Right atrium auricular region (tissue), 2 donors: ENCODE measurements at regions not wholly inside any gene's neighbourhood (a gene's known extent, or its start where the extent isn't known, plus 50 kb on each side); places are given as distances from the start of the nearest gene placed in this dataset.

ENCODE experiments used
- DNase-seq: peaks from one replicate; pipeline ENCODE4 v3.0.0-alpha.2; 2019; ENCODE audit warnings: low spot score
- H3K27ac ChIP-seq, 2 donors: fragments of 200-600 bp; sonication (generic); 1 replicate in 1 of 2; 2 replicates in 1 of 2; pipeline ENCODE4 v1.5.1; 2016 to 2019
- H3K27me3 ChIP-seq, 2 donors: fragments of 200-600 bp; sonication (generic); one replicate each; pipeline versions ENCODE4 v1.5.1 to v1.6.0; 2017 to 2019
- H3K36me3 ChIP-seq: fragments of 200-600 bp; sonication (generic); one replicate; pipeline ENCODE4 v1.5.1; 2016
- H3K4me1 ChIP-seq, 2 donors: fragments of 200-600 bp; sonication (generic); one replicate each; pipeline versions ENCODE4 v1.5.1 to v1.6.0; 2017 to 2019
- H3K4me3 ChIP-seq, 2 donors: fragments of 200-600 bp; sonication (generic); 1 replicate in 1 of 2; 2 replicates in 1 of 2; pipeline ENCODE4 v1.5.1; 2017 to 2019; ENCODE audit warnings: mild to moderate bottlenecking in 1 of 2, moderate library complexity in 1 of 2
- H3K9me3 ChIP-seq, 2 donors: fragments of 200-600 bp; sonication (generic); one replicate each; pipeline ENCODE4 v1.5.1; 2019
- TF ChIP-seq, protein P1 (sequence below), 2 donors: fragments of 200-600 bp; sonication (generic); IDR thresholded peaks; one replicate each; pipeline ENCODE4 v1.5.1; 2019; ENCODE audit warnings: antibody characterized with exemption in 2 of 2

DNA sequence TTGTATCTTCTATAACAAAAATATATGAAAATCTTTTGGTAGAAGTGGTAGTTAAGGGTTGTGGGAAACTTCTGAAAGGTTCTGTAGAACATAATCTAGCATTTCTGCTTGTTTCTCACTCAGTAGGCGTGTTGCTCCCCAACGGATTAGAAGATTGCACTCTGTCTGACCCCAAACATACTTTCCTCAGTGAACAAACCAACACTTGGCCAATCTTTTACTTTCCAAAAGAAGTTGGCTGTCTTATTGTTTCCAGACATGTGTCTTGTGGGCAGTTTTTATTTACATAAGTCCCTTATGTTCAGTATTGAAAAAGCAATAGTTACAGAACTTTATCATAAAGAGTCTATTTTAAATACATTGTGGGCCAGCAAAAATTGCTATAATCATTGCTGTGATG, 312.8 kb upstream of the EPHA5 start:
- no peaks in the 10 kb centered on the region for H3K27me3 ChIP-seq
- DNase-seq: no peak
- no peaks in the 10 kb centered on the region for H3K4me1 ChIP-seq
- no peaks in the 10 kb centered on the region for H3K36me3 ChIP-seq
- H3K27ac ChIP-seq: no peak overlapping the region
- H3K9me3 ChIP-seq: no peaks in the 10 kb centered on the region
- H3K4me3 ChIP-seq: no peak overlapping the region
- TF ChIP-seq, protein P1, sequence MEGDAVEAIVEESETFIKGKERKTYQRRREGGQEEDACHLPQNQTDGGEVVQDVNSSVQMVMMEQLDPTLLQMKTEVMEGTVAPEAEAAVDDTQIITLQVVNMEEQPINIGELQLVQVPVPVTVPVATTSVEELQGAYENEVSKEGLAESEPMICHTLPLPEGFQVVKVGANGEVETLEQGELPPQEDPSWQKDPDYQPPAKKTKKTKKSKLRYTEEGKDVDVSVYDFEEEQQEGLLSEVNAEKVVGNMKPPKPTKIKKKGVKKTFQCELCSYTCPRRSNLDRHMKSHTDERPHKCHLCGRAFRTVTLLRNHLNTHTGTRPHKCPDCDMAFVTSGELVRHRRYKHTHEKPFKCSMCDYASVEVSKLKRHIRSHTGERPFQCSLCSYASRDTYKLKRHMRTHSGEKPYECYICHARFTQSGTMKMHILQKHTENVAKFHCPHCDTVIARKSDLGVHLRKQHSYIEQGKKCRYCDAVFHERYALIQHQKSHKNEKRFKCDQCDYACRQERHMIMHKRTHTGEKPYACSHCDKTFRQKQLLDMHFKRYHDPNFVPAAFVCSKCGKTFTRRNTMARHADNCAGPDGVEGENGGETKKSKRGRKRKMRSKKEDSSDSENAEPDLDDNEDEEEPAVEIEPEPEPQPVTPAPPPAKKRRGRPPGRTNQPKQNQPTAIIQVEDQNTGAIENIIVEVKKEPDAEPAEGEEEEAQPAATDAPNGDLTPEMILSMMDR (IDR thresholded peaks at IDR 0.05): no peak

DNA sequence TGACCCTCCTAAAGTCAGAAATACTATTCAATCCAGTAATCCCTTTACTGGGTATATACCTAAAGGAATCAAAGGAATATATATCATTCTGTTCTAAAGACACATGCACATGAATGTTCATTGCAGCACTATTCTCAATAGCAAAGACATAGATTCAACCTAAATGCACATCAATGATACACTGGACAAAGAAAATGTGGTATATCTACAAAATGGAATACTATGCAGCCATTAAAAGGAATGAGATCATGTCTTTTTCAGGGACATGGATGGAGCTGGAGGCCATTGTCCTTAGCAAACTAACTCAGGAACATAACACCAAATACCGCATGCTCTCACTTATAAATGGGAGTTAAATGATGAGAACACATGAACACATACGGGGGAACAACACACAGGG, 306.0 kb upstream of the EPHA5 start:
- TF ChIP-seq, protein P1 (IDR thresholded peaks at IDR 0.05): no peak
- Histone ChIP-seq H3K9me3 (peaks cover 0 to 11% of the 10 kb centered on the region in 2 donors), H3K27ac (no peak overlapping the region)

DNA sequence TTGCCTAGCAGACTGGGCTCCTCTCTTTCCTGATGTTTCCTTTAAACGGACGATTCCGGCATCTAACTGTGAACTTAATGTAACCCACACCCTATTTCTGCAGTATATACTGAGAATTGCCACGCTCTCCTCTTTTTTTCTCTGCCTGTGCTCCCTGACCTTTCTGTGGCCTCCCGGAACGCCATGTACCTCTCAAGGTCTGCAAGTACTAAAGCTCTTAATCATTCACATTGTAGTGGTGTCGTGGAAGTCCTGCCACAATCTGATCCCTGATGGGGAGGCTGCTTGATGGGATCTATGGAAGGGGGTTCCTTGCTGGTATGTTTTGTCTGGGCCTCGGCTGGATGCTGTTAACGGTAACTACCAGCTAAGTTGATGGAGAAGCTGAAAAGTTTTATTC, 302.9 kb upstream of the EPHA5 start:
- TF ChIP-seq, protein P1 (IDR thresholded peaks at IDR 0.05): no peak
- Histone ChIP-seq H3K27ac (no peak overlapping the region), H3K4me1 (no peaks in the 10 kb centered on the region), H3K9me3 (peaks cover 0 to 11% of the 10 kb centered on the region in 2 donors), H3K36me3 (no peaks in the 10 kb centered on the region), H3K4me3 (no peak overlapping the region), H3K27me3 (no peaks in the 10 kb centered on the region)
- DNase-seq: no peak

More for the DNA sequence above, 306.0 kb upstream of the EPHA5 start:
- Histone ChIP-seq H3K27me3 (no peaks in the 10 kb centered on the region), H3K4me3 (no peak overlapping the region), H3K36me3 (no peaks in the 10 kb centered on the region), H3K4me1 (no peaks in the 10 kb centered on the region)
- no peak for DNase-seq

DNA sequence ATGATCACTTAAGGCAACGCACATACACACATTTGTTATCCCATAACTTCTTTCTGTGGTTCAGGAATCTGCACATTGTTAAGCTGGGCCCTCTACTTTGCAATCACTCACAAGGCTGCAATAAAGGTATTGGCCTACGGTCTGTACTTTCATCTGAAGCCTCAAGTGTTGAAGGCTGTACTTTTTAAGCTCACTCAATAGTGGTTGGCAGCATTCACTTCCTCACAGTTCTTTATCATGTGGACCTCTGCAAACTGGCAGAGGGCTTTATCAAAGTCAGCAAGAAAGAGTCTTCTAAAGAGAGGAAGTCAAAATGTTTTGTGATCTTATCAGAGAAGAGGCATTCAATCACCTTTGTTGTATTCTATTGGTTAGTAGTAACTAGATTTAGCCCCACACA, 301.4 kb upstream of the EPHA5 start:
- Histone ChIP-seq H3K9me3 (peaks cover 0 to 5% of the 10 kb centered on the region in 2 donors), H3K36me3 (no peaks in the 10 kb centered on the region), H3K4me1 (no peaks in the 10 kb centered on the region), H3K4me3 (no peak overlapping the region), H3K27me3 (no peaks in the 10 kb centered on the region), H3K27ac (no peak overlapping the region)
- TF ChIP-seq, protein P1 (IDR thresholded peaks at IDR 0.05): no peak
- DNase-seq: no peak

DNA sequence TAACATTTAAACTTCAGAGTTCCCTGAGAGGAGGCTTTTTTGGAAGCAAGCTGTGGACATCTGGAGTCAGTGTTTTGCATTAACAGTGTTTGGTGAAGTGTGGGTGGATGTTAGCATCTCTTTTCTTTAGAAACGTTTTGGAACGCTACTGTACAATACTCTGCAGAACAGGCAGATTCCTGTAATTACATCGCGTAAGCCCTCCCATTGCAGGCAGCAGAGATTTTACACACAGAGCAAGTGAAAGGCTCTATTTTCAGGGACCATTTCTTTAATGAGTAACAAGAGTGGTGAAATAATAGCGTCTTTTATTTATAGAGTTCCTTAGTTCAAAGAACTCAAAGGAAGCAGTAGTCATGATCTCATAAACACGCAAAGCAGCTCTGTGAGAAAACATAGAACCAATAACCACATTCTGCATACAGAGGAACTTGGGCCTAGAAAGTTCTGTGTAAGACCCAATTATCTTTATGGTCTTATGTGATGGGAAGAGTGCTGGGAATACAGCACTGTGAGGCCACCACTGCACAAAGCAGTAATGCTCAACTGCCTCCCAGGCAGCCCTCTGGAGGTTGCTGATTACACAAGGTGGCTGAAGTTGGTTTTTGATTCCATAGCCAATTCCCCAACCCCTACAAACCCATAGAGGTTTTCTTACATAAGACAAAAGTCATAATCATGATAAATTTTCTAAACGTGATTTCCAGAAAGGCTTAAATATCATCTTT, 298.7 kb upstream of the EPHA5 start:
- Histone ChIP-seq H3K27me3 (no peaks in the 10 kb centered on the region), H3K4me1 (no peaks in the 10 kb centered on the region), H3K9me3 (no peaks in the 10 kb centered on the region), H3K36me3 (no peaks in the 10 kb centered on the region), H3K27ac (no peak overlapping the region), H3K4me3 (no peak overlapping the region)
- DNase-seq: no peak
- TF ChIP-seq, protein P1 (IDR thresholded peaks at IDR 0.05): no peak

DNA sequence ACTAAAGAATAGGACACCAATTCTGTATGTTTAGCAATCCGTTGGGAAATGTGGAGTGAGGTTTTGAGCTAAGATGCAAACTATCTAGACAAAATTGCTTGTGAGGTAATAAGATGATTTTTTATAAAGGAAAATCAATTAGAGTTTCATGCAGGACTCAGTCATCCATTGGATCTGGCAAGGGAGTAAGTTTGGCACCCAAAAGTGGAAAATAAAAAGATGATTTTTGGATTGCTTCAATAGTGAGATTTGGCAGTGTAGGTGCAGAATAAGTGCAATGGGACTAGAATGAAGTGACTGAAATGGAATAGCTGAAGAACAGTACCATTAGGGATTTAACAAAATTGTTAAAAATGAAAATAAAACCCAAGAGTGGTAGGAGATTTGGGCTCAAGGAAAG, 290.5 kb upstream of the EPHA5 start:
- Histone ChIP-seq H3K27me3 (no peaks in the 10 kb centered on the region), H3K36me3 (no peaks in the 10 kb centered on the region), H3K4me3 (no peak overlapping the region), H3K4me1 (no peaks in the 10 kb centered on the region), H3K9me3 (no peaks in the 10 kb centered on the region), H3K27ac (no peak overlapping the region)
- no peak for DNase-seq
- TF ChIP-seq, protein P1 (IDR thresholded peaks at IDR 0.05): no peak
